Liver (tissue), 8 donors: ENCODE measurements at regions not wholly inside any gene's neighbourhood (a gene's known extent, or its start where the extent isn't known, plus 50 kb on each side); places are given as distances from the start of the nearest gene placed in this dataset.

ENCODE experiments used
- DNase-seq: peaks from one replicate; pipeline ENCODE4 v3.0.0-alpha.2; 2017; ENCODE audit warnings: low spot score
- H3K27ac ChIP-seq, 2 donors: one replicate each; pipeline ENCODE4 v1.7.0; 2013; ENCODE audit warnings: inconsistent platforms in 2 of 2, low read length in 2 of 2, control low read depth in 1 of 2, low read depth in 1 of 2, mild to moderate bottlenecking in 1 of 2
- H3K27me3 ChIP-seq, 4 donors: one replicate each; pipeline versions ENCODE4 v1.6.1 to v1.7.0; 2013; ENCODE audit warnings: low read length in 3 of 4, inconsistent platforms in 1 of 4, mild to moderate bottlenecking in 1 of 4, moderate library complexity in 1 of 4; ENCODE audit not compliant: control insufficient read depth in 4 of 4, insufficient read depth in 4 of 4
- H3K36me3 ChIP-seq, 4 donors: one replicate each; pipeline versions ENCODE4 v1.6.1 to v1.7.0; 2013; ENCODE audit warnings: low read length in 3 of 4, mild to moderate bottlenecking in 3 of 4, low read depth in 1 of 4, moderate library complexity in 1 of 4; ENCODE audit not compliant: control insufficient read depth in 4 of 4, insufficient read depth in 3 of 4
- H3K4me1 ChIP-seq, 4 donors: one replicate each; pipeline versions ENCODE4 v1.6.1 to v1.7.0; 2013; ENCODE audit warnings: low read length in 3 of 4, mild to moderate bottlenecking in 3 of 4, moderate library complexity in 1 of 4; ENCODE audit not compliant: control insufficient read depth in 4 of 4, insufficient read depth in 4 of 4
- H3K4me3 ChIP-seq, 3 donors: one replicate each; pipeline versions ENCODE4 v1.6.1 to v1.7.0; 2013; ENCODE audit warnings: low read length in 3 of 3, control low read depth in 1 of 3, low read depth in 1 of 3, mild to moderate bottlenecking in 1 of 3
- H3K9ac ChIP-seq, 2 donors: one replicate each; pipeline ENCODE4 v1.7.0; 2013; ENCODE audit warnings: low read length in 2 of 2, mild to moderate bottlenecking in 2 of 2, moderate library complexity in 2 of 2, control low read depth in 1 of 2, low read depth in 1 of 2
- H3K9me3 ChIP-seq, 4 donors: one replicate each; pipeline versions ENCODE4 v1.6.1 to v1.7.0; 2013; ENCODE audit warnings: low read length in 3 of 4; ENCODE audit not compliant: control insufficient read depth in 4 of 4
- ATF3 ChIP-seq: IDR thresholded peaks from 2 replicates; pipeline ENCODE4 v1.6.1; 2016; ENCODE audit warnings: antibody characterized with exemption
- CTCF ChIP-seq: fragments of 150-350 bp; IDR thresholded peaks from 2 replicates; pipeline ENCODE4 v1.5.1; 2017; ENCODE audit warnings: improper control_type of control experiment, low read depth, low read length; ENCODE audit not compliant: missing input control
- EGR1 ChIP-seq, 2 donors: IDR thresholded peaks; 2 replicates each; pipeline ENCODE4 v1.6.1; 2016 to 2018; ENCODE audit warnings: antibody characterized with exemption in 2 of 2, low read depth in 2 of 2
- FOXA1 ChIP-seq: IDR thresholded peaks from 2 replicates; pipeline ENCODE4 v1.6.1; 2016; ENCODE audit warnings: antibody characterized with exemption
- FOXA2 ChIP-seq: IDR thresholded peaks from 2 replicates; pipeline ENCODE4 v1.6.1; 2016; ENCODE audit warnings: antibody characterized with exemption
- GABPA ChIP-seq, 2 donors: IDR thresholded peaks in 1 of 2; conservative IDR thresholded peaks in 1 of 2; 2 replicates each; pipeline ENCODE4 v1.6.1; 2016; ENCODE audit warnings: antibody characterized with exemption in 2 of 2, mild to moderate bottlenecking in 1 of 2, moderate library complexity in 1 of 2
- HNF4A ChIP-seq, 2 donors: conservative IDR thresholded peaks; 2 replicates each; pipeline ENCODE4 v1.6.1; 2016; ENCODE audit warnings: antibody characterized with exemption in 2 of 2, mild to moderate bottlenecking in 2 of 2
- HNF4G ChIP-seq: IDR thresholded peaks from 2 replicates; pipeline ENCODE4 v1.6.1; 2016; ENCODE audit warnings: antibody characterized with exemption
- JUND ChIP-seq, 2 donors: IDR thresholded peaks; 2 replicates each; pipeline ENCODE4 v1.6.1; 2016; ENCODE audit warnings: antibody characterized with exemption in 2 of 2
- MAX ChIP-seq: IDR thresholded peaks from 2 replicates; pipeline ENCODE4 v1.6.1; 2016; ENCODE audit warnings: antibody characterized with exemption
- NR2F2 ChIP-seq: IDR thresholded peaks from 2 replicates; pipeline ENCODE4 v1.6.1; 2016; ENCODE audit warnings: antibody characterized with exemption
- RAD21 ChIP-seq, 2 donors: IDR thresholded peaks; 2 replicates each; pipeline ENCODE4 v1.6.1; 2016; ENCODE audit warnings: antibody characterized with exemption in 2 of 2, mild to moderate bottlenecking in 2 of 2
- REST ChIP-seq: IDR thresholded peaks from 2 replicates; pipeline ENCODE4 v1.6.1; 2016; ENCODE audit warnings: antibody characterized with exemption, mild to moderate bottlenecking
- RXRA ChIP-seq, 2 donors: IDR thresholded peaks; 2 replicates each; pipeline ENCODE4 v1.6.1; 2017 to 2018; ENCODE audit warnings: antibody characterized with exemption in 2 of 2, mild to moderate bottlenecking in 1 of 2
- SP1 ChIP-seq: IDR thresholded peaks from 2 replicates; pipeline ENCODE4 v1.6.1; 2018; ENCODE audit warnings: antibody characterized with exemption, mild to moderate bottlenecking
- TAF1 ChIP-seq: conservative IDR thresholded peaks from 2 replicates; pipeline ENCODE4 v1.6.1; 2016; ENCODE audit warnings: antibody characterized with exemption, mild to moderate bottlenecking
- YY1 ChIP-seq: IDR thresholded peaks from 2 replicates; pipeline ENCODE4 v1.6.1; 2016; ENCODE audit warnings: antibody characterized with exemption, mild to moderate bottlenecking
- ZBTB33 ChIP-seq: IDR thresholded peaks from 2 replicates; pipeline ENCODE4 v1.6.1; 2016; ENCODE audit warnings: antibody characterized with exemption
- WGBS: extraction: QIAGEN DNeasy Blood & Tissue Kit; methylation state at CpG from one replicate; pipeline ENCODE4 v1.1.7; 2013; 5-methylcytosine and 5-hydroxymethylcytosine counted together
- donor health status: healthy.
- donor health status: healthy.
- donor health status: healthy.
- donor health status: healthy.
- donor health status: healthy.

GRCh38 chr4:53783208-53783859 is 192.0 kb upstream of the LNX1 start:
- no peak for DNase-seq
- no peaks in the 10 kb centered on the region for H3K36me3 ChIP-seq
- peaks cover 0 to 12% (median 7%) of the 10 kb centered on the region in 4 donors for H3K4me1 ChIP-seq
- WGBS: 81% methylated on average over 1 of the region's 1 CpG
- TF ChIP-seq TAF1: no peak
- TF ChIP-seq MAX: no peak
- no peak for TF ChIP-seq EGR1 (IDR thresholded peaks at IDR 0.05; ENCODE audit: low read depth in 2 of 2)
- no peak for TF ChIP-seq RXRA (IDR thresholded peaks at IDR 0.05)
- no peak for TF ChIP-seq RAD21 (IDR thresholded peaks at IDR 0.05)
- no peak for TF ChIP-seq CTCF
- TF ChIP-seq ZBTB33: no peak
- no peak for TF ChIP-seq HNF4A (conservative IDR thresholded peaks at IDR 0.05)
- no peak for TF ChIP-seq FOXA1
- no peak for TF ChIP-seq FOXA2
- no peak for TF ChIP-seq NR2F2
- TF ChIP-seq SP1: no peak
- TF ChIP-seq HNF4G: no peak
- TF ChIP-seq GABPA (IDR thresholded peaks at IDR 0.05 in 1 of 2, conservative IDR thresholded peaks at IDR 0.05 in 1 of 2): no peak
- H3K27ac ChIP-seq: no peak overlapping the region
- H3K9me3 ChIP-seq: no peaks in the 10 kb centered on the region
- H3K27me3 ChIP-seq: no peaks in the 10 kb centered on the region
- no peak overlapping the region for H3K4me3 ChIP-seq
- no peak overlapping the region for H3K9ac ChIP-seq

- Histone ChIP-seq H3K4me3 (no peak overlapping the region), H3K27ac (no peak overlapping the region), H3K27me3 (no peaks in the 10 kb centered on the region), H3K36me3 (no peaks in the 10 kb centered on the region), H3K9ac (no peak overlapping the region), H3K4me1 (peaks cover 0 to 12% (median 7%) of the 10 kb centered on the region in 4 donors), H3K9me3 (no peaks in the 10 kb centered on the region)
- 47% methylated on average over 2 of the region's 2 CpGs for WGBS
- no peak for TF ChIP-seq RXRA (IDR thresholded peaks at IDR 0.05)
- TF ChIP-seq REST: no peak
- no peak for TF ChIP-seq MAX
- TF ChIP-seq HNF4G: no peak
- no peak for TF ChIP-seq GABPA (IDR thresholded peaks at IDR 0.05 in 1 of 2, conservative IDR thresholded peaks at IDR 0.05 in 1 of 2)
- TF ChIP-seq CTCF: no peak
- TF ChIP-seq HNF4A (conservative IDR thresholded peaks at IDR 0.05): no peak
- no peak for TF ChIP-seq EGR1 (IDR thresholded peaks at IDR 0.05; ENCODE audit: low read depth in 2 of 2)
- no peak for TF ChIP-seq FOXA1
- no peak for TF ChIP-seq ZBTB33
- TF ChIP-seq FOXA2: no peak
- TF ChIP-seq TAF1: no peak
- no peak for TF ChIP-seq JUND (IDR thresholded peaks at IDR 0.05)
- no peak for TF ChIP-seq YY1
- TF ChIP-seq SP1: no peak
- no peak for TF ChIP-seq ATF3
- no peak for TF ChIP-seq RAD21 (IDR thresholded peaks at IDR 0.05)
- no peak for TF ChIP-seq NR2F2
- DNase-seq: no peak
Observed at GRCh38 chr4:53782458-53782845, 191.2 kb upstream of the LNX1 start.
